Mucosa of descending colon (tissue), 3 donors: ENCODE measurements at regions not wholly inside any gene's neighbourhood (a gene's known extent, or its start where the extent isn't known, plus 50 kb on each side); places are given as distances from the start of the nearest gene placed in this dataset.

ENCODE experiments used
- ATAC-seq: fragments of 200-7000 bp; cut with Tn5 transposase; one replicate; pipeline ENCODE4 v1.9.1; 2020; ENCODE audit warnings: mild to moderate bottlenecking, moderate library complexity
- DNase-seq, 3 donors: peaks; one replicate each; pipeline ENCODE4 v3.0.0-alpha.2; 2020
- H3K36me3 ChIP-seq: fragments of 200-600 bp; one replicate; pipeline ENCODE4 v1.8.0; 2021; ENCODE audit warnings: low read depth, mild to moderate bottlenecking
- H3K4me1 ChIP-seq: fragments of 200-600 bp; one replicate; pipeline ENCODE4 v1.8.0; 2021; ENCODE audit warnings: low read depth, mild to moderate bottlenecking
- H3K4me3 ChIP-seq: fragments of 200-600 bp; one replicate; pipeline ENCODE4 v1.8.0; 2021; ENCODE audit warnings: mild to moderate bottlenecking
- H3K9me3 ChIP-seq: fragments of 200-600 bp; one replicate; pipeline ENCODE4 v1.8.0; 2021; ENCODE audit warnings: mild to moderate bottlenecking
- intact Hi-C, 2 donors: fragments of 100-400 bp; cut with DNase I in 1 of 2; cut with micrococcal nuclease in 1 of 2; formaldehyde crosslinking; loops; one replicate each; pipeline versions ENCODE4 v1.11.0 to v1.11.1; 2022; cut with DNase I, micrococcal nuclease
- TF ChIP-seq, protein P1 (sequence below): fragments of 200-600 bp; IDR thresholded peaks from one replicate; pipeline ENCODE4 v1.8.0; 2022; ENCODE audit warnings: antibody characterized with exemption, mild to moderate bottlenecking
- donor health status: DM: no; HTN: no; CAD: no; lungs with moderate emphysema.
- donor health status: DM: no; HTN: no; CAD: no.
- donor health status: DM: no; HTN: yes; CAD: no.

- intact Hi-C loops, result no loop called here
- no peak for ATAC-seq
- no peak for DNase-seq
- Histone ChIP-seq H3K4me1 (no peaks in the 10 kb centered on the region), H3K4me3 (no peak overlapping the region), H3K36me3 (no peaks in the 10 kb centered on the region), H3K9me3 (no peaks in the 10 kb centered on the region)
- TF ChIP-seq, protein P1, sequence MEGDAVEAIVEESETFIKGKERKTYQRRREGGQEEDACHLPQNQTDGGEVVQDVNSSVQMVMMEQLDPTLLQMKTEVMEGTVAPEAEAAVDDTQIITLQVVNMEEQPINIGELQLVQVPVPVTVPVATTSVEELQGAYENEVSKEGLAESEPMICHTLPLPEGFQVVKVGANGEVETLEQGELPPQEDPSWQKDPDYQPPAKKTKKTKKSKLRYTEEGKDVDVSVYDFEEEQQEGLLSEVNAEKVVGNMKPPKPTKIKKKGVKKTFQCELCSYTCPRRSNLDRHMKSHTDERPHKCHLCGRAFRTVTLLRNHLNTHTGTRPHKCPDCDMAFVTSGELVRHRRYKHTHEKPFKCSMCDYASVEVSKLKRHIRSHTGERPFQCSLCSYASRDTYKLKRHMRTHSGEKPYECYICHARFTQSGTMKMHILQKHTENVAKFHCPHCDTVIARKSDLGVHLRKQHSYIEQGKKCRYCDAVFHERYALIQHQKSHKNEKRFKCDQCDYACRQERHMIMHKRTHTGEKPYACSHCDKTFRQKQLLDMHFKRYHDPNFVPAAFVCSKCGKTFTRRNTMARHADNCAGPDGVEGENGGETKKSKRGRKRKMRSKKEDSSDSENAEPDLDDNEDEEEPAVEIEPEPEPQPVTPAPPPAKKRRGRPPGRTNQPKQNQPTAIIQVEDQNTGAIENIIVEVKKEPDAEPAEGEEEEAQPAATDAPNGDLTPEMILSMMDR, result no peak
These were observed 181.3 kb downstream of the CBLN1 start for GRCh38 chr16:49100366-49100765.

- no peak for ATAC-seq
- Histone ChIP-seq H3K4me3 (no peak overlapping the region), H3K4me1 (no peaks in the 10 kb centered on the region), H3K9me3 (no peaks in the 10 kb centered on the region), H3K36me3 (no peaks in the 10 kb centered on the region)
- TF ChIP-seq, protein P1, result no peak
- intact Hi-C loops, result no loop called here
- no peak for DNase-seq
These were observed 183.7 kb downstream of the CBLN1 start for GRCh38 chr16:49097964-49098363.

DNA sequence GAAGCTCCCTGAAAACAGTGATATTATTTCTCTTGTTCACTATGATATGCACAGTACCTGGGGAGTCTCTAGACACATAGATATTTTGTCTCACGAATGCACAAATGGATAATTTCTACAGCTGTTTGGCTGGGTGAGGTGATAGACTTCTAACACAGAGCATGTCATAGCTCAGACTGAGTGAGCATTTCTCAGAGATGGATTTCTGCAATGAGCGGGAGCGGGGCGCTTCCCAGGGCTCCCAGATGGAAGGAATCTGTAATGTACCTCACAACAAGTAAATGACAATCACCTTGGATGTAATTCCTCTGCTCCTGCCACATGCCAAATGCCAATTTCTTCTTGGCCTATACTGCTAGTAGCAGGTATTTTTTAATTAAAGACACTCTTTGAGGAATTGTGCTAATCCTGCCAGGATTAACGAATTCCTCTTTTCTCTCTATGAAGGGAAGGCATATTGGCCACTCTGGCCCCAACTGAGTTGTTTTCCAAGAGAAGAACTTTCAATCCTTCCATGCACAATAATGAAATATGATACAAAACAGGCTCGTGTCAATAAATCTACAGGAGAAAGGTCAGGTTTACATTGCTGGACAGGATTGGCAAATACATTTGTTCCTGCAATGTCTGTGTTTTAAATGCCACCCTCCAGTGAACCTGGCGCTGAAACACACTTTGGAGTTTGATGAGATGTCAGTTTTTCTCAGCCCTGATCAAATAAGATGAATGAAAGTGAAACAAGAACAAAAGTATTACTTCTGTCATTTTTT, 185.3 kb downstream of the CBLN1 start:
- Histone ChIP-seq H3K4me1 (no peaks in the 10 kb centered on the region), H3K4me3 (no peak overlapping the region), H3K36me3 (no peaks in the 10 kb centered on the region), H3K9me3 (no peaks in the 10 kb centered on the region)
- ATAC-seq (no peak), DNase-seq (no peak)
- TF ChIP-seq, protein P1, result no peak
- intact Hi-C loops, result no loop called here

GRCh38 chr16:49095539-49095938, 186.1 kb downstream of the CBLN1 start:
- Histone ChIP-seq H3K4me1 (no peaks in the 10 kb centered on the region), H3K4me3 (no peak overlapping the region), H3K36me3 (no peaks in the 10 kb centered on the region), H3K9me3 (no peaks in the 10 kb centered on the region)
- intact Hi-C loops, result no loop called here
- TF ChIP-seq, protein P1, result no peak
- ATAC-seq, result no peak
- DNase-seq, result no peak

DNA sequence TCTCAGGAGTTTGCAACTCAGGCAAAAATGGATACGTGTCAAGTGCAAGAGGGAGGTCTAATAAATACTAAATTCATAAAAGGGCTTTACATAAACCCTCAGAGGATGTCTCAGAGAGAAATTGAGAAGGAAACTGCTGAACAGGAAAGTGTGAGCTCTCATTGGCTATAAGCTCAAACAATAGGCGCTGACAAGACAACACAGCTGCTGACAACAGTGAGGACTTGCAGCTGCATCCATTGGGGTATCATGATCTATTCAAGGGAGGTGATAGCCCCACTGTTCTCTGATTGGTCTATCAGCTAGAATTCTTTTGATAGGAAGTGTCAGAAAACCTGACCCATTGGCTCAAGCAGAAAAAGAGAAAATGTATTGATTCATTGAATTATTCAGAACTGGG, 187.2 kb downstream of the CBLN1 start:
- no peak for DNase-seq
- Histone ChIP-seq H3K4me1 (no peaks in the 10 kb centered on the region), H3K4me3 (no peak overlapping the region), H3K36me3 (no peaks in the 10 kb centered on the region), H3K9me3 (no peaks in the 10 kb centered on the region)
- no peak for ATAC-seq
- TF ChIP-seq, protein P1, result no peak
- intact Hi-C loops, result no loop called here
